HG03196 (cell line): ENCODE measurements at regions not wholly inside any gene's neighbourhood (a gene's known extent, or its start where the extent isn't known, plus 50 kb on each side); places are given as distances from the start of the nearest gene placed in this dataset.
"Not testable (repeated sequence)": the region's sequence is repeated elsewhere in the genome, so short reads cannot be mapped to it uniquely, and the experiment has no call there.

ENCODE experiments used
- ATAC-seq: cut with Tn5 transposase; IDR thresholded peaks from one replicate; pipeline ENCODE4 v1.9.1; 2021; ENCODE audit not compliant: unreplicated experiment

GRCh38 chr4:123535037-123535748 is 138.6 kb downstream of the SPRY1 start:
- ATAC-seq = no peak

DNA sequence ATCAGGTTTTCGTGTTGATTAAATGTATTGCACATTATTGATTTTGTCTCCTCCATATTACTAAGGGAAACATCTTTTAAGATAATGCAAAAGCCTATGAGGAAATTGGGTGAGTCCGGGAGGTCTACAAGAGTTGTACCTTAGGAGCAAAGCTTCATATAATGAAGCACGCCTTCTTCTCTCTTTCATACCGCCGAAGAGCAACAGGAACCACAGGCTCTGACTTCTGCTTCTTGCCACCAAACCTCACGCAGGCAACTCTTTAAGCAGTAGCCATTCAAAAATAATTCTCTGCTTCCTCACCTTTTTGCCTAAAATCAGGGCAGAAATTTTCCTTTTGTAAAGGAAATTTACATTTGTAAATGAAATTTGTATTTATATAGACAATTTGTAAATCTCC is 139.6 kb downstream of the SPRY1 start:
- ATAC-seq = peak; percentile 61

GRCh38 chr4:123537906-123538402 is 141.4 kb downstream of the SPRY1 start:
- ATAC-seq = not testable (repeated sequence)

DNA sequence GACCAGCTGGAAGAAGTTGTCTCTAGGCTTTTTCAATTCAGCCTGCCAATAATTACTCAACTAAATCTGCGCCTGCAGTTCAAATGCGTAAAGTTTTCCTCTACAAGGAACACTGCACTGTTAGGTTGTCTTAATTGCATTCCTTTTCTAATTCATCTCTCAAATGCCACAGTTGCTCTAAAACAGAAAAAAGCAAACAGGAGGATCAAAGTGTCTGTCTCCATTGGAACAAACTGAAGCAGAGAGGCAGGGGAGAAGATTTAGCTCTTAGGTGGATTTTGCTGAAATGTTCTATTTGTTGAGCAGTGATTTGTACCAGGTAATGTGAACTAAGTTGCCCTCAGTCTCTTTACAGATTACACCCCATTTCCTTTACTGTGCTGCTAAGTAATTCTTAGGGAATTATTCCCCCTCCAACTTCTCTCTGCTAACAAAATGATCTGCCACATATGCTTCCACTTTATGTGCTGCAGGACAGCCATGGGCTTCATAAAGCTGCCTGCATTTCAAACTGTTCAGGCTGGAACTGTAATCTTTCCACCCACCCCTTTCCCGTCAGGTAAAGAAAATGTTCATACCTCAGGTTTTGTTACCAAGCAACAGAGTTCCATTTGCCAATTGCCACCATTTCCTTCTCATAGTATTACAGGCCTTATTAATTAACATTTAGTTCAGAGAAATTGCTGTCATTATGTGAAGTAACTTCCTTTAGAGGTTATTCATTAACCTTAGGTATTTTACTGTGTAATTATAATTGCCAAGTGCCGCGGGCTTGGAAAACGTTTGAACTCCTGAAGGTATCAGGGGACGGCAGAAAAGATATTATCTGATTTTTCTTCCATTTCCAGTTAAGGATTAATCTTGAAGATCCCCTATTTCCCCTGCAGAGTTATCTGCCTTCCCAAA is 149.3 kb downstream of the SPRY1 start:
- no peak for ATAC-seq

- no peak for ATAC-seq
These were observed 150.0 kb downstream of the SPRY1 start for GRCh38 chr4:123546573-123547060.

GRCh38 chr4:123547216-123548165 is 150.9 kb downstream of the SPRY1 start:
- no peak for ATAC-seq

DNA sequence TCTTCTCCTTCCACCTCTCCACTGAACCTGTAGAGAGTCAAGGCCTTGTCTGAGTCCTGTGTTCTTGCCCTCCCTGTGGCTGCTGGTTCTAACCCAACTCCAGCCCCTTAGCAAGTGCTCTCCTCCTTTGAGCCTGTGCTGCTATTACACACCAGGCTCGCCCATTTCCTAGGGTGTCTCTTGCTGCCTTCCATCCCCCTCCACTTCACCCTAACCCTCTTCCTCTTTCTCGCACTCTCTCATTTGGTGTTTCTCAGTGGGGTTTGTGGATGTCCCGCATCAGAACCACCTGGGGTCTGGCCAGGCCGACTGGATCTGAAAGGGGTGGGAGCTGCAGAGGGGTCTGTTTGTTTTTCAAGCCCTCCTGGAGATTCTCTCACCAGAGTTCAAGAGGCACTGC is 156.7 kb downstream of the SPRY1 start:
- ATAC-seq = no peak

- ATAC-seq = no peak
These were observed 157.4 kb downstream of the SPRY1 start for GRCh38 chr4:123553733-123554637.

- ATAC-seq = no peak
These were observed 158.2 kb downstream of the SPRY1 start for GRCh38 chr4:123554801-123555232.

GRCh38 chr4:123555233-123555806 is 158.7 kb downstream of the SPRY1 start:
- no peak for ATAC-seq

GRCh38 chr4:123555807-123556273 is 159.2 kb downstream of the SPRY1 start:
- ATAC-seq = no peak

- ATAC-seq = no peak
These were observed 159.9 kb downstream of the SPRY1 start for GRCh38 chr4:123556526-123556925.

DNA sequence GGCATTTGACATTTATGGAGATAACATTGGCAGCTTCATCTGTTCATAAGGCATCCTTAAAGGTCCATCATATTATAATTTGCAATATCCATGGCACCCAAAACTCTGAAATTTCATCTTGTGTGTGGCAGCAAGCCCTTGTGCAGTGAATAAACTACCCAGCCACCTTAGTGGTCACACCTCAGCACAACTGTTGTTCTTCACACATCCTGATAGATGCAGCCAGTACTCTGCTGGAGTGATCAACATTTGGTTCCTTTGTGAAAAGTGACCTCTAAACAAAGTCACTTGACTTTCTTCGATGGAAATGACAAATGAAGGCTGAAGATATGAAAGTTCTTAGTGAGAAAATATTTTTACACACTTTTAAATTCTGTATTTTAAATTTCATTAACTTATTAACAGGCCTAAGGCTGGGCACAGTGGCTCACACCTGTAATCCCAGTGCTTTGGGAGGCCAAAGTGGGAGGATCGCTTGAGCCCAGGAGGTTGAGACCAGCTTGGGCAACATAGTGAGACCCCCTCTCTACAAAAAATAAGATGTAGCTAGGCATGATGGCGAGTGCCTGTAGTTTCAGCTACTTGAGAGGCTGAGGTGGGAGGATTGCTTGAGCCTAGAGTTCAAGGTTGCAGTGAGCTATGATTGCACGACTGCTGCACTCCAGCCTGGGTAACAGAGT is 161.4 kb downstream of the SPRY1 start:
- no peak for ATAC-seq

DNA sequence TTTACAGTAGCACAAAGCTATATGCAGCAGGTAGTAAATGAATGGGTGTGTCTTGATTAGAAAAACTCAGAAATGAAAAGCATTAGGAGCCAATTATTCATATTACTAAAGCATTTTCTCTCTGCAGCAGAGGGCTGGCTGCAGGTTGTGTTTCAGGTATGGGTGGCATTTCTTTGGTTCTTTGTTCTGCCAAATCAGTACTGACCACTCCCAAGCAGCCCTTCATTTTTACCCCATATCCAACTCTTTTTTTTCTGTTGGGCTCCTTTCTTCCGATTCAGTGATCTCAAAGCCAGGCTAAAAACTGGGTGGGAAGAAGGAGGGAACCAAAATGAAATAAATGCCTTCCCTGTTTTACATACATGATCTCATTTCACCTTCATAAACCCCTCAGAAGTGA is 162.3 kb downstream of the SPRY1 start:
- ATAC-seq = no peak

- no peak for ATAC-seq
These were observed 163.6 kb downstream of the SPRY1 start for GRCh38 chr4:123559955-123560871.

DNA sequence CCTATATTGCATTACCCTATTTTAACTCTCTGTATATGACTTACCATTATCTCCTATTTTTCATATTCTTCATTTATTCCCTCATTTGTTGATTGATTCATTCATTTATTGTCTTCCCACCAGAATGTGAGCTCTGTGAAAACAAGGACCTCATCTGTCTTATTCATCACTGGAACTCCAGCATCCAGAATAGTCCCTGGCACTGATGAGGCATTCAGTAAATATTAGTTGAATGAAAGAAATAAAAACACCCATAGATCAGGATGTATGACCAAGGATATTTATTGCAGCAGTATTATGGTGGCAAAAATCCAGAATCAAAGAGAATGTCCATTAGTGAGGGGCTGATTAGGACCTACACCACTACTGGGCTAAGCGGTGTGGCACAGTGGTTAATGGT is 164.9 kb downstream of the SPRY1 start:
- ATAC-seq = no peak

DNA sequence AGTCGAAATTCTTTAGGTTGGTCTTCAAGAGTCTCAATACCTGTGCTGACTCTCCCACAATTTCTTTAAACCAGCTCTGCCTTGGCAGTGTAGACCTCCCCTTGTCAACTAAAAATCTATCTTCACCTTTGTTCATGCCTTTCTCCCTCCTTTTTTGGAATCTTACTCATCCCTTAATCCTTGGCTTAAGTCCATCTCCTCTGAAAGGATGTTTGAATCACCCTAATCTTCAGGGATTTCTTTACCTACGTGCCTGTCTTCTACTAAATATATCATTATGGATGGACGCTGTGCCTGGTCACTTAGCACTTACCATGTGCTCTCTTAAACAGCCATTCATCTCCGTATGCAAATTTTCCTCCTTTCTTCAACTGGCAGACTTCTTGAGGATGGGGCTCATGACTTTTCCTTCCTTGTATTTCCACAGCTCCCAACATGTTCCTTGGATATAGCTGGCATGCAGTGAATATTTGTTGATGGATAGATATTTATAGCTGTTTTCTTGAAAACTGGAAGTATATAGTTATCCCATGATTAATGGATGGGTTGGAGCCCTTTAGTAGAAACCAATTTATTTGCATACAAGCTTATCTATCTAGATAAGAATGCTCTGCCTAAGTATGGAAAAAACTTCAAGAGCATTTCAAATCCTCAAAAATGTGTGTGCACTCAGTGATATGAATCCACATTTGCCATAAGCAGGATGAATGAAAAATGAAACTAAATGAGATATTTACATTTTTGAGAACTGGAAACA is 166.6 kb downstream of the SPRY1 start:
- ATAC-seq = no peak
